ENCODE measurements at regions not wholly inside any gene's neighbourhood (a gene's known extent, or its start where the extent isn't known, plus 50 kb on each side); places are given as distances from the start of the nearest gene placed in this dataset.

DNA sequence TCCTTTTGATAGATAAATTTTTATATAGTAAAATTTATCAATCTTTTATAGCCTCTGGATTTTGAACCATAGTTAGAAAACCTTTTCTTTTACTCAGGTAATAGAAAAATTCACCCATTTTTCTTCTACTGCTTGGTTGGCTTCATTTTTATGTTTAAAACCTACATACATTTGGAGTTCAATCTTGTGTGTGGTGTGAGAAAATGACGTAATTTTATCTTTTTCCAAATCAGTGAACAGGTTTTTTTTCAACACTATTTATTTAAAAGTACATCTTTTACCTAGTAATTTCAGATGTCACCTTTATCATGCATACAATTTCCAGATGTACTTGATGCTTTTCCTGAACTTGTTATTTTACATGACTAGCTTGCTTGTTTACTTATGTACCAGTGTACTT is 200.2 kb downstream of the TRIM36 start:
- no peak overlapping the region for H3K27ac ChIP-seq

DNA sequence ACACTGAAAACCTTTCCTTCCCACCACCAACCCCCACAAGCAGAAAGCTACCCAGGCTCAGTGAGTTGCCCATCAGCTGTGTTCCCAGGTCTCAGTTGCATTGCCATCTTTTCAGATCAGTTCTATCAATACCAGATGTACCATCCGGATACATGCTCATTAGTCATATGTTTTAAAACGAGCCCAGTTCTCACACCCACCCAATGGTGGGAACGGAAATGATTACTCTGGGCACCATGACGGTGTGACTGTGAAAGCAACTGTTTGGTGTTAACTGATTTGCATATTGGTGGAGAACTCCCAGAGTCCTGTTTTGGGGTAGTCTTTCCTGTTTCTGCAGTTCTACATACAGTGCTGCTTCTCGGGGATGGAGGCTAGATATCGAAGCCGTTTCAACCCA is 212.3 kb downstream of the TRIM36 start:
- WGBS, 2 donors, result 52 to 67% methylated on average over 7 of the region's 7 CpGs
- ATAC-seq, result no peak

More for the DNA sequence above, 200.2 kb downstream of the TRIM36 start:
- ATAC-seq (no peak), DNase-seq (no peak), FAIRE-seq (no peak)
- intact Hi-C loops (cut with DNase I), result no loop called here
- WGBS, 2 donors, result 37 to 51% methylated on average over 1 of the region's 1 CpG
- TF ChIP-seq, protein P1, sequence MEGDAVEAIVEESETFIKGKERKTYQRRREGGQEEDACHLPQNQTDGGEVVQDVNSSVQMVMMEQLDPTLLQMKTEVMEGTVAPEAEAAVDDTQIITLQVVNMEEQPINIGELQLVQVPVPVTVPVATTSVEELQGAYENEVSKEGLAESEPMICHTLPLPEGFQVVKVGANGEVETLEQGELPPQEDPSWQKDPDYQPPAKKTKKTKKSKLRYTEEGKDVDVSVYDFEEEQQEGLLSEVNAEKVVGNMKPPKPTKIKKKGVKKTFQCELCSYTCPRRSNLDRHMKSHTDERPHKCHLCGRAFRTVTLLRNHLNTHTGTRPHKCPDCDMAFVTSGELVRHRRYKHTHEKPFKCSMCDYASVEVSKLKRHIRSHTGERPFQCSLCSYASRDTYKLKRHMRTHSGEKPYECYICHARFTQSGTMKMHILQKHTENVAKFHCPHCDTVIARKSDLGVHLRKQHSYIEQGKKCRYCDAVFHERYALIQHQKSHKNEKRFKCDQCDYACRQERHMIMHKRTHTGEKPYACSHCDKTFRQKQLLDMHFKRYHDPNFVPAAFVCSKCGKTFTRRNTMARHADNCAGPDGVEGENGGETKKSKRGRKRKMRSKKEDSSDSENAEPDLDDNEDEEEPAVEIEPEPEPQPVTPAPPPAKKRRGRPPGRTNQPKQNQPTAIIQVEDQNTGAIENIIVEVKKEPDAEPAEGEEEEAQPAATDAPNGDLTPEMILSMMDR (IDR thresholded peaks at IDR 0.05), result no peak
- no peaks in the 10 kb centered on the region for H3K27me3 ChIP-seq
- no peak overlapping the region for H3K4me3 ChIP-seq
- no peaks in the 10 kb centered on the region for H3K9me3 ChIP-seq
- no peaks in the 10 kb centered on the region for H3K4me1 ChIP-seq
- no peaks in the 10 kb centered on the region for H3K36me3 ChIP-seq

DNA sequence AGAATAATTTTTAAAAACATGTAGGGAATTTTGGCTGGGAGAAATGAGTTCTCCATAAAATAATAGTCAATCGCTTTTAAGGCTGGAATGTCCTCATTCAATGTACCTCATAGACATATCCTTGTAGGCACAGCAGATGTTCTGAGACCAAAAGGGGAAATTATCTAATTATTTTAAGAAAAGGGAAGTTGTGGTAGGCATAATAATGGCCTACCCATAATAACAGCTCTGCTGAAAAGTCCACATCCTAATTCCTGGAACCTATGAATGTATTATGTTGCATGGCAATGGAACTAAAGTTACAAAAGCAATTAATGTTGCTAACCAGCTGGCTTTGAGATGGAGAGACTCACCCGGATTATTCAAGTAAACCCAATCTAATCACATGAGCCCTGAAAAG is 216.1 kb downstream of the TRIM36 start:
- Histone ChIP-seq H3K27ac (no peak overlapping the region), H3K36me3 (no peaks in the 10 kb centered on the region), H3K4me3 (no peak overlapping the region), H3K9me3 (no peaks in the 10 kb centered on the region), H3K4me1 (no peaks in the 10 kb centered on the region), H3K27me3 (no peaks in the 10 kb centered on the region)
- FAIRE-seq (no peak), ATAC-seq (peak in 2 of 4 donors; percentile 39 to 49), DNase-seq (no peak)
- intact Hi-C loops (cut with DNase I), result no loop called here
- TF ChIP-seq, protein P1 (IDR thresholded peaks at IDR 0.05), result no peak
- WGBS, 2 donors, result 51 to 56% methylated on average over 2 of the region's 2 CpGs

More for the DNA sequence above, 212.3 kb downstream of the TRIM36 start:
- no peaks in the 10 kb centered on the region for H3K36me3 ChIP-seq
- TF ChIP-seq, protein P1 (IDR thresholded peaks at IDR 0.05), result no peak
- no peak for DNase-seq
- intact Hi-C loops (cut with DNase I), result no loop called here
- no peak overlapping the region for H3K4me3 ChIP-seq
- H3K27ac ChIP-seq, result no peak overlapping the region
- H3K27me3 ChIP-seq, result no peaks in the 10 kb centered on the region
- no peaks in the 10 kb centered on the region for H3K9me3 ChIP-seq
- no peaks in the 10 kb centered on the region for H3K4me1 ChIP-seq
- no peak for FAIRE-seq

DNA sequence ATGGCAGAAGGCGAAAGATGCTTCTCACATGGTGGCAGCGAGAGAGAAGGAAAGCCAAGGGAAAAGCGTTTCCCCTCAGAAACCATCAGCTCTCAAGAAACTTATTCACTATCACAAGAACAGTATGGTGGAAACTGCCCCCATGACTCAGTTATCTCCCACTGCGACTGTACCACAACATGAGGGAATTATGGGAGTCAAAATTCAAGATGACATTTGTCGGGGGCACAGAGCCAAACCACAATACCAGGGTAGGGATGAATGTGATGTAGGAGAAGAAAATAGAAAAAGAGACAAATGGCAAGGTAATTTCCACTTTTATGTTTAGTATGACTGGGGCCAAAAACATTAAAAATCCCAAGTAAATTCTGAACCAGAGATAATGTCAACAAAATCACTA is 216.8 kb downstream of the TRIM36 start:
- TF ChIP-seq, protein P1 (IDR thresholded peaks at IDR 0.05), result no peak
- no peaks in the 10 kb centered on the region for H3K27me3 ChIP-seq
- H3K27ac ChIP-seq, result no peak overlapping the region
- FAIRE-seq, result no peak
- H3K4me1 ChIP-seq, result no peaks in the 10 kb centered on the region
- no peak overlapping the region for H3K4me3 ChIP-seq
- ATAC-seq, result no peak
- intact Hi-C loops (cut with DNase I), result no loop called here
- 49 to 67% methylated on average over 5 of the region's 5 CpGs for WGBS, 2 donors
- DNase-seq, result no peak
- H3K9me3 ChIP-seq, result no peaks in the 10 kb centered on the region
- no peaks in the 10 kb centered on the region for H3K36me3 ChIP-seq

DNA sequence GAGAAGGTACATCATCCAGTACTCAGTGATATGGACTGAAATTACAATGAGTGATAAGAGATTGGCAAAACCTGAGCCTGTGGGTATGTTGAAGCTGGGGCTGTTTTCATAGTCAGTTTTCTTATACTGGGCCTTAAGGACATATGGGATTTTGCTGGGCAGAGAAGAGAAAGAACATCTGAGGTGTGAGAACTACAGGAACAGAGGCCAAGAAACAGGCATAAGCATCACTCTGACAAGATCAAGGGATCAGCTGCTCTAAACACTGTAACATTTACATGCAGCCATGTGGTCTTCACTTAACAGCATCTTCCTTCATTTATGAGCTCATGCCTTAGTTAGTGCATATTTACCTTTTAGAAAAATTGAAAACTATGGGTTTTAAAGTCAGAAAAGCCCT is 220.0 kb downstream of the TRIM36 start:
- Histone ChIP-seq H3K27ac (no peak overlapping the region), H3K4me3 (no peak overlapping the region), H3K9me3 (no peaks in the 10 kb centered on the region), H3K4me1 (no peaks in the 10 kb centered on the region), H3K27me3 (no peaks in the 10 kb centered on the region), H3K36me3 (no peaks in the 10 kb centered on the region)
- intact Hi-C loops (cut with DNase I), result no loop called here
- TF ChIP-seq, protein P1 (IDR thresholded peaks at IDR 0.05), result no peak
- DNase-seq, result no peak
- ATAC-seq, result no peak
- no peak for FAIRE-seq
